ENCODE measurements at regions not wholly inside any gene's neighbourhood (a gene's known extent, or its start where the extent isn't known, plus 50 kb on each side); places are given as distances from the start of the nearest gene placed in this dataset.
"Not testable (repeated sequence)": the region's sequence is repeated elsewhere in the genome, so short reads cannot be mapped to it uniquely, and the experiment has no call there.

- DNase-seq: no peak
Observed at GRCh38 chr12:124191966-124192365, 102.9 kb upstream of the RFLNA start.

GRCh38 chr12:124194264-124194892 lies 100.5 kb upstream of the RFLNA start:
- no peak for DNase-seq

- no peak for DNase-seq
Observed at GRCh38 chr12:124194893-124195566, 99.9 kb upstream of the RFLNA start.

GRCh38 chr12:124195567-124195942 lies 99.3 kb upstream of the RFLNA start:
- no peak for DNase-seq

- DNase-seq: no peak
Observed at GRCh38 chr12:124196236-124196635, 98.7 kb upstream of the RFLNA start.

GRCh38 chr12:124201248-124201647 lies 93.6 kb upstream of the RFLNA start:
- DNase-seq: no peak

GRCh38 chr12:124203176-124203575 lies 91.7 kb upstream of the RFLNA start:
- DNase-seq: no peak

- no peak for DNase-seq
Observed at GRCh38 chr12:124205405-124205804, 89.5 kb upstream of the RFLNA start.

GRCh38 chr12:124207049-124207448 lies 87.8 kb upstream of the RFLNA start:
- DNase-seq: no peak

GRCh38 chr12:124207617-124208016 lies 87.3 kb upstream of the RFLNA start:
- no peak for DNase-seq

- DNase-seq: no peak
Observed at GRCh38 chr12:124208489-124208888, 86.4 kb upstream of the RFLNA start.

GRCh38 chr12:124210991-124211577 lies 83.8 kb upstream of the RFLNA start:
- no peak for DNase-seq

- no peak for DNase-seq
Observed at GRCh38 chr12:124211753-124212152, 83.1 kb upstream of the RFLNA start.

- DNase-seq: no peak
Observed at GRCh38 chr12:124213666-124214347, 81.1 kb upstream of the RFLNA start.

- no peak for DNase-seq
Observed at GRCh38 chr12:124214574-124214973, 80.3 kb upstream of the RFLNA start.

GRCh38 chr12:124216966-124217365 lies 77.9 kb upstream of the RFLNA start:
- DNase-seq: no peak

GRCh38 chr12:124217508-124218242 lies 77.2 kb upstream of the RFLNA start:
- DNase-seq: no peak

GRCh38 chr12:124218243-124218560 lies 76.7 kb upstream of the RFLNA start:
- no peak for DNase-seq

GRCh38 chr12:124218650-124219049 lies 76.2 kb upstream of the RFLNA start:
- DNase-seq: not testable (repeated sequence)

- no peak for DNase-seq
Observed at GRCh38 chr12:124222368-124223245, 72.3 kb upstream of the RFLNA start.

- DNase-seq: peak; percentile 27
Observed at GRCh38 chr12:124223733-124224138, 71.2 kb upstream of the RFLNA start.

GRCh38 chr12:124224535-124225110 lies 70.3 kb upstream of the RFLNA start:
- DNase-seq: no peak

All from fibroblast of skin of right quadriceps (primary cell).